ENCODE measurements at regions not wholly inside any gene's neighbourhood (a gene's known extent, or its start where the extent isn't known, plus 50 kb on each side); places are given as distances from the start of the nearest gene placed in this dataset.

- Histone ChIP-seq H3K4me2 (ENCODE audit: low read length) (no peak overlapping the region), H3K4me1 (ENCODE audit: control insufficient read depth, low read length) (no peaks in the 10 kb centered on the region), H3K36me3 (ENCODE audit: control insufficient read depth, low read length) (no peaks in the 10 kb centered on the region), H3K27ac (ENCODE audit: low read depth, low read length) (no peak overlapping the region), H3K4me3 (ENCODE audit: low read length) (no peak overlapping the region), H4K20me1 (ENCODE audit: control insufficient read depth, insufficient read depth, low read depth, low read length) (no peaks in the 10 kb centered on the region), H3F3A (ENCODE audit: control insufficient read depth, insufficient read depth) (no peaks in the 10 kb centered on the region), H3K9me3 (ENCODE audit: control insufficient read depth, insufficient read depth, low read length) (no peaks in the 10 kb centered on the region), H3K9me2 (replicated peaks; ENCODE audit: control insufficient read depth, low read length) (no peaks in the 10 kb centered on the region), H3K79me2 (ENCODE audit: control insufficient read depth, low read length) (no peaks in the 10 kb centered on the region), H3K27me3 (ENCODE audit: control insufficient read depth, low read length) (no peaks in the 10 kb centered on the region)
- TF ChIP-seq EZH2phosphoT487 (IDR thresholded peaks at IDR 0.05; ENCODE audit: borderline replicate concordance, low read length) (no peak), CTCF (IDR thresholded peaks at IDR 0.05; ENCODE audit: low read depth, low read length, poor library complexity, severe bottlenecking) (no peak)
Measured at GRCh38 chr5:58107704-58108103, 352.2 kb downstream of the PLK2 start.

- TF ChIP-seq CTCF (IDR thresholded peaks at IDR 0.05; ENCODE audit: low read depth, low read length, poor library complexity, severe bottlenecking) = no peak
- no peak for TF ChIP-seq EZH2phosphoT487 (IDR thresholded peaks at IDR 0.05; ENCODE audit: borderline replicate concordance, low read length)
- Histone ChIP-seq H3K27ac (ENCODE audit: low read depth, low read length) (no peak overlapping the region), H3K79me2 (ENCODE audit: control insufficient read depth, low read length) (no peaks in the 10 kb centered on the region), H3K9me2 (replicated peaks; ENCODE audit: control insufficient read depth, low read length) (no peaks in the 10 kb centered on the region), H4K20me1 (ENCODE audit: control insufficient read depth, insufficient read depth, low read depth, low read length) (no peaks in the 10 kb centered on the region), H3K9me3 (ENCODE audit: control insufficient read depth, insufficient read depth, low read length) (no peaks in the 10 kb centered on the region), H3F3A (ENCODE audit: control insufficient read depth, insufficient read depth) (no peaks in the 10 kb centered on the region), H3K27me3 (ENCODE audit: control insufficient read depth, low read length) (no peaks in the 10 kb centered on the region), H3K4me3 (ENCODE audit: low read length) (no peak overlapping the region), H3K36me3 (ENCODE audit: control insufficient read depth, low read length) (no peaks in the 10 kb centered on the region), H3K4me1 (ENCODE audit: control insufficient read depth, low read length) (no peaks in the 10 kb centered on the region), H3K4me2 (ENCODE audit: low read length) (no peak overlapping the region)
Measured at GRCh38 chr5:58106754-58107410, 353.0 kb downstream of the PLK2 start.

DNA sequence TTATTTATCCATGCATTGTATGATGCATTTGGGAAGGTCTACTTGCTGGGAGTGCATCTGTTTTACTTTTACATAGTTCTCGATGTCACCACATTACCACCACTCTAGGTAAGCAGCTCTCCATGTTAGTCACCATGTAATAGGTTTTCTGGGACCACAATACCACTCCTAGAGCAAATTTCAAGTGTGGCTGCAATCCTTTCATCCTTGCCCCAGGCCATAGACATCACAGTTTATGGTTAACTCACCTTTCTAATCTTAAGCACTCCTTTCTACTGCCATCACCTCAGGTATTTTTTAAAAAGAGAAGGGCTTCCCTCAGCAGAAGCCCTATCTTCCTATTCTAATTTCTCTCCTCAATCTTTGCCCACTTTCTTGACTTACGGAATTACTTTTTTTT lies 354.1 kb downstream of the PLK2 start:
- Histone ChIP-seq H3K27ac (ENCODE audit: low read depth, low read length) (no peak overlapping the region), H3K4me1 (ENCODE audit: control insufficient read depth, low read length) (no peaks in the 10 kb centered on the region), H4K20me1 (ENCODE audit: control insufficient read depth, insufficient read depth, low read depth, low read length) (no peaks in the 10 kb centered on the region), H3K9me2 (replicated peaks; ENCODE audit: control insufficient read depth, low read length) (no peaks in the 10 kb centered on the region), H3F3A (ENCODE audit: control insufficient read depth, insufficient read depth) (no peaks in the 10 kb centered on the region), H3K4me3 (ENCODE audit: low read length) (no peak overlapping the region), H3K36me3 (ENCODE audit: control insufficient read depth, low read length) (no peaks in the 10 kb centered on the region), H3K9me3 (ENCODE audit: control insufficient read depth, insufficient read depth, low read length) (no peaks in the 10 kb centered on the region), H3K79me2 (ENCODE audit: control insufficient read depth, low read length) (no peaks in the 10 kb centered on the region), H3K4me2 (ENCODE audit: low read length) (no peak overlapping the region), H3K27me3 (ENCODE audit: control insufficient read depth, low read length) (no peaks in the 10 kb centered on the region)
- TF ChIP-seq CTCF (IDR thresholded peaks at IDR 0.05; ENCODE audit: low read depth, low read length, poor library complexity, severe bottlenecking) (no peak), EZH2phosphoT487 (IDR thresholded peaks at IDR 0.05; ENCODE audit: borderline replicate concordance, low read length) (no peak)

Data from DOHH2 (cell line).